Bronchial epithelial cell (primary cell): ENCODE measurements at regions not wholly inside any gene's neighbourhood (a gene's known extent, or its start where the extent isn't known, plus 50 kb on each side); places are given as distances from the start of the nearest gene placed in this dataset.

Source experiments
- DNase-seq: peaks from one replicate; pipeline ENCODE4 v3.0.0-alpha.2; 2010; ENCODE audit warnings: low read depth
- FAIRE-seq: peaks from 2 replicates; lab custom pipeline; 2011; peaks lifted over from hg19 to GRCh38; lab: Jason Lieb, UNC
- H3K27me3 ChIP-seq: 2 replicates; pipeline ENCODE4 v1.5.1; 2011; ENCODE audit warnings: low read length; ENCODE audit not compliant: control insufficient read depth, insufficient read depth
- H3K36me3 ChIP-seq: 2 replicates; pipeline ENCODE4 v1.5.1; 2011; ENCODE audit warnings: low read length; ENCODE audit not compliant: control insufficient read depth, insufficient read depth
- H3K4me3 ChIP-seq: 2 replicates; pipeline ENCODE4 v1.5.1; 2011; ENCODE audit warnings: mild to moderate bottlenecking, low read depth, low read length, control low read depth
- CTCF ChIP-seq: IDR thresholded peaks from 2 replicates; pipeline ENCODE4 v1.5.1; 2011; ENCODE audit warnings: mild to moderate bottlenecking, moderate library complexity, low read length, control low read depth, inconsistent platforms; ENCODE audit not compliant: insufficient read depth, severe bottlenecking

- no peak for TF ChIP-seq CTCF
- FAIRE-seq, result no peak
- Histone ChIP-seq H3K4me3 (no peak overlapping the region), H3K27me3 (no peaks in the 10 kb centered on the region), H3K36me3 (no peaks in the 10 kb centered on the region)
- no peak for DNase-seq
Measured at GRCh38 chr21:21828130-21828529, 829.9 kb downstream of the NCAM2 start.

GRCh38 chr21:21831036-21831435 lies 832.8 kb downstream of the NCAM2 start:
- Histone ChIP-seq H3K36me3 (no peaks in the 10 kb centered on the region), H3K4me3 (no peak overlapping the region), H3K27me3 (no peaks in the 10 kb centered on the region)
- no peak for DNase-seq
- no peak for FAIRE-seq
- no peak for TF ChIP-seq CTCF

DNA sequence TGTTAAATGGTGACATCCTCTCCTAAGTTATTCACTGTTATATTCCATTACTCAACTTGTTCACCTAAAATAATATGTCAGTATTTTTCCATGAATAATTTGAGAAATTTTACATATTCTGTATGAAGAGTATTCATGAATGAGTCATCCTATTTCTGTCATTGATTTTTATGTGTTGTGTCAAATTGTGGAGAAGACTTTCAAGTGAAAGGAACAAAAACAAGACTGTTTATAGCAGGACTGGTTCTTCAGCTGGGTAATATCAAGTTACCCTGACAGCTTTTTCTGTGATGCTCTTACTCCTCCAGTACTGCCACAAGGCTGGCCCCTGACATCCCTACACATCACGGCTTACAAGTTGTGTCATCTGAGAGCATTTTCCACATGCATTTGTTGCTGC lies 847.7 kb downstream of the NCAM2 start:
- Histone ChIP-seq H3K4me3 (no peak overlapping the region), H3K36me3 (no peaks in the 10 kb centered on the region), H3K27me3 (no peaks in the 10 kb centered on the region)
- no peak for TF ChIP-seq CTCF
- FAIRE-seq (no peak), DNase-seq (no peak)

DNA sequence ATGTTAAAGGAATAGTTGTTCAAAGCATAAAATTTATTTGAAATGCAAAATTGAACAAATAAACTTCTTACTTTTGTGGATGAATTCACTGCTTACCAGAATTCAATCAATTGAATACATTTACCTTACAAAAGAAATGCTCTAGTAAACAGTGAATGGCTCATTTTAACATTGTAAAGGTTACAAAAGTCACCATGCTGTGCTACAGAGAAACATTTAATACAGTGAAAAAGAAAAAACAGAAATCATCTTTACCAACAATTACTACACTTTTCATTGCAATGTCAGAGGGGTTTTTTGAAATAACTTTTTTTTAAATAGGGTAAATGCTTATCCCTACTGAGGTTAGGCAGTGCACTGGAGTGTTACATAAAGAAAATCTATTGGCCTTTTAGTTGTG lies 853.0 kb downstream of the NCAM2 start:
- Histone ChIP-seq H3K27me3 (no peaks in the 10 kb centered on the region), H3K4me3 (no peak overlapping the region), H3K36me3 (no peaks in the 10 kb centered on the region)
- no peak for FAIRE-seq
- TF ChIP-seq CTCF, result no peak
- no peak for DNase-seq

DNA sequence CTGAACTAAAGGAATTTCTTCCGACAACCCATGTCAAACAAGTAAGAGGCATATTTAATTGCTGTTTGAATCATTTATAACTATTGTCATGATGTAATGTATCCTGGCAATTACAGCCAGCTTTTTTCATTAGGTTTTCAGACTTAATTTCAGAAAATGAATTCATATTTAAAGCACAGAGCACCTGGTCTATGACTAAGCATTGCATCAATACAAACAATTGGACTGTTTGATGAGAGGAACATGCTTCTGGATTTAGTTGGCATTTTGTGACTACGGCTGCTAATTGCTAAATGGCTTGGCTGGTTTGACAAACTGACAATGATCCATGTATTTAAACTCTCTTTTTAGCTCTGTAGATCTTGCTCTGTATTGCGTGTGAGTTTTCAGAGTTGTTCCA lies 853.4 kb downstream of the NCAM2 start:
- Histone ChIP-seq H3K4me3 (no peak overlapping the region), H3K36me3 (no peaks in the 10 kb centered on the region), H3K27me3 (no peaks in the 10 kb centered on the region)
- TF ChIP-seq CTCF, result no peak
- DNase-seq, result peak; percentile 9
- FAIRE-seq, result no peak
